Suprapubic skin (tissue), 4 donors: ENCODE measurements at regions not wholly inside any gene's neighbourhood (a gene's known extent, or its start where the extent isn't known, plus 50 kb on each side); places are given as distances from the start of the nearest gene placed in this dataset.
"Not testable (repeated sequence)": the region's sequence is repeated elsewhere in the genome, so short reads cannot be mapped to it uniquely, and the experiment has no call there.

Experiments used
- DNase-seq, 2 donors: peaks; one replicate each; pipeline ENCODE4 v3.0.0-alpha.2; 2019; ENCODE audit warnings: low spot score in 2 of 2
- H3K27ac ChIP-seq: fragments of 200-600 bp; sonication (generic); one replicate; pipeline ENCODE4 v1.5.1; 2019
- H3K27me3 ChIP-seq: fragments of 200-600 bp; sonication (generic); one replicate; pipeline ENCODE4 v1.5.1; 2019
- H3K36me3 ChIP-seq: fragments of 200-600 bp; sonication (generic); one replicate; pipeline ENCODE4 v1.5.1; 2019
- H3K4me1 ChIP-seq: fragments of 200-600 bp; sonication (generic); one replicate; pipeline ENCODE4 v1.5.1; 2019
- H3K4me3 ChIP-seq: fragments of 200-600 bp; sonication (generic); one replicate; pipeline ENCODE4 v1.5.1; 2019; ENCODE audit warnings: mild to moderate bottlenecking
- H3K9me3 ChIP-seq: fragments of 200-600 bp; sonication (generic); one replicate; pipeline ENCODE4 v1.5.1; 2019
- CTCF ChIP-seq, 2 donors: fragments of 200-600 bp in 1 of 2; fragments of 450-650 bp in 1 of 2; sonication (generic) in 1 of 2; IDR thresholded peaks; one replicate each; pipeline ENCODE4 v1.5.1; 2016 to 2019; ENCODE audit warnings: antibody characterized with exemption in 2 of 2, mild to moderate bottlenecking in 1 of 2, moderate library complexity in 1 of 2
- EP300 ChIP-seq: sonication (generic); formaldehyde crosslinking; IDR thresholded peaks from one replicate; pipeline ENCODE4 v1.6.1; 2017; ENCODE audit warnings: antibody characterized with exemption
- POLR2A ChIP-seq, 2 donors: fragments of 450-650 bp; IDR thresholded peaks; one replicate each; pipeline ENCODE4 v1.6.1; 2017; ENCODE audit warnings: antibody characterized with exemption in 2 of 2, mild to moderate bottlenecking in 2 of 2, moderate library complexity in 2 of 2
- POLR2AphosphoS5 ChIP-seq, 3 donors: sonication (generic); formaldehyde crosslinking; IDR thresholded peaks; one replicate each; pipeline ENCODE4 v1.6.1; 2017; ENCODE audit warnings: antibody characterized with exemption in 3 of 3
- WGBS: methylation state at CpG from one replicate; pipeline ENCODE4 v1.1.5; 2018; 5-methylcytosine and 5-hydroxymethylcytosine counted together

GRCh38 chr5:138686668-138687067 lies 66.6 kb upstream of the CTNNA1 start:
- 62% methylated on average over 4 of the region's 4 CpGs for whole genome bisulfite sequencing
- Histone ChIP-seq H3K27ac (no peak overlapping the region), H3K27me3 (no peaks in the 10 kb centered on the region), H3K9me3 (no peaks in the 10 kb centered on the region), H3K36me3 (no peaks in the 10 kb centered on the region), H3K4me3 (no peak overlapping the region), H3K4me1 (no peaks in the 10 kb centered on the region)
- TF ChIP-seq EP300 (no peak), CTCF (IDR thresholded peaks at IDR 0.05) (no peak), POLR2AphosphoS5 (IDR thresholded peaks at IDR 0.05) (no peak), POLR2A (IDR thresholded peaks at IDR 0.05) (no peak)
- DNase-seq = no peak

GRCh38 chr5:138685193-138685745 lies 68.0 kb upstream of the CTNNA1 start:
- Histone ChIP-seq H3K27me3 (no peaks in the 10 kb centered on the region), H3K4me1 (no peaks in the 10 kb centered on the region), H3K27ac (no peak overlapping the region), H3K4me3 (no peak overlapping the region), H3K36me3 (no peaks in the 10 kb centered on the region), H3K9me3 (no peaks in the 10 kb centered on the region)
- 71% methylated on average over 2 of the region's 2 CpGs for WGBS
- no peak for DNase-seq
- TF ChIP-seq POLR2A (IDR thresholded peaks at IDR 0.05) (no peak), POLR2AphosphoS5 (IDR thresholded peaks at IDR 0.05) (no peak), EP300 (no peak), CTCF (IDR thresholded peaks at IDR 0.05) (no peak)

DNA sequence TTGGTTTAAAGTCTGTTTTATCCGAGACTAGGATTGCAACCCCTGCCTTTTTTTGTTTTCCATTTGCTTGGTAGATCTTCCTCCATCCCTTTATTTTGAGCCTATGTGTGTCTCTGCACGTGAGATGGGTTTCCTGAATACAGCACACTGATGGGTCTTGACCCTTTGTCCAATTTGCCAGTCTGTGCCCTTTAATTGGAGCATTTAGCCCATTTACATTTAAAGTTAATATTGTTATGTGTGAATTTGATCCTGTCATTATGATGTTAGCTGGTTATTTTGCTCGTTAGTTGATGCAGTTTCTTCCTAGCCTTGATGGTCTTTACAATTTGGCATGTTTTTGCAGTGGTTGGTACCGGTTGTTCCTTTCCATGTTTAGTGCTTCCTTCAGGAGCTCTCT lies 70.8 kb upstream of the CTNNA1 start:
- not testable (repeated sequence) for H3K4me3 ChIP-seq, H3K27me3 ChIP-seq, H3K27ac ChIP-seq, H3K4me1 ChIP-seq, H3K36me3 ChIP-seq, DNase-seq, H3K9me3 ChIP-seq
- 89% methylated on average over 3 of the region's 4 CpGs for WGBS

DNA sequence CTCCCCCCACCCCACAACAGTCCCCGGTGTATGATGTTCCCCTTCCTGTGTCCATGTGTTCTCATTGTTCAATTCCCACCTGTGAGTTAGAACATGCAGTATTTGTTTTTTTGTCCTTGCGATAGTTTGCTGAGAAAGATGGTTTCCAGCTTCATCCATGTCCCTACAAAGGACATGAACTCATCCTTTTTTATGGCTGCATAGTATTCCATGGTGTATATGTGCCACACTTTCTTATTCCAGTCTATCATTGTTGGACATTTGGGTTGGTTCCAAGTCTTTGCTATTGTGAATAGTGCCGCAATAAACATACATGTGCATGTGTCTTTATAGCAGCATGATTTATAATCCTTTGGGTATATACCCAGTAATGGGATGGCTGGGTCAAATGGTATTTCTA lies 74.4 kb upstream of the CTNNA1 start:
- not testable (repeated sequence) for H3K4me1 ChIP-seq
- 97% methylated on average over 3 of the region's 3 CpGs for WGBS

DNA sequence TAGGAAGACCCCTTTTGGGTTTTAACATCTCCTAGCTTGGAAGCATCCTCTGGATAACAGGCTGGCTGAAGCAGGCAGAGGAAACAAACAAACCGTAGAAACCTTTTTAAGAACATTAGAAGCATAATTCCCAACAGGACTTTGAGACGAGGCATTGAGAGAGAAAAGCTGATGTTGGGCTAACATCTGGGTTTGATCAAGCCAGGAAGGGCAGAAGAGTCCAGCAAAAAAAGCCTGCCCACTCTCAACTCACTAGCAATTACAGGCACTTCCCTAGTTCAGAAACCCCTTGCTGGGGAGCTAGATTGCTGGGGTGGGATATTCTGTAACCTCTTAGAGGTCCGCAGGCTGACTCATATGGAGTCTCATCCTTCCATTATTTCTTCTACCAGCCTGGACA lies 75.4 kb upstream of the CTNNA1 start:
- no peak overlapping the region for H3K27ac ChIP-seq
- DNase-seq = no peak
- no peaks in the 10 kb centered on the region for H3K4me1 ChIP-seq
- H3K9me3 ChIP-seq = no peaks in the 10 kb centered on the region
- H3K36me3 ChIP-seq = no peaks in the 10 kb centered on the region
- no peak for TF ChIP-seq EP300
- TF ChIP-seq POLR2A (IDR thresholded peaks at IDR 0.05) = no peak
- no peak for TF ChIP-seq POLR2AphosphoS5 (IDR thresholded peaks at IDR 0.05)
- no peak for TF ChIP-seq CTCF (IDR thresholded peaks at IDR 0.05)
- H3K4me3 ChIP-seq = no peak overlapping the region
- 65% methylated on average over 3 of the region's 3 CpGs for WGBS
- H3K27me3 ChIP-seq = no peaks in the 10 kb centered on the region

More for the DNA sequence above, 74.4 kb upstream of the CTNNA1 start:
- H3K27ac ChIP-seq, H3K27me3 ChIP-seq, H3K36me3 ChIP-seq, H3K9me3 ChIP-seq, DNase-seq, H3K4me3 ChIP-seq: not testable (repeated sequence)

GRCh38 chr5:138676556-138677193 lies 76.5 kb upstream of the CTNNA1 start:
- Histone ChIP-seq H3K4me1 (no peaks in the 10 kb centered on the region), H3K9me3 (no peaks in the 10 kb centered on the region), H3K36me3 (no peaks in the 10 kb centered on the region), H3K4me3 (no peak overlapping the region), H3K27me3 (no peaks in the 10 kb centered on the region), H3K27ac (no peak overlapping the region)
- DNase-seq = no peak
- no peak for TF ChIP-seq POLR2AphosphoS5 (IDR thresholded peaks at IDR 0.05)
- no peak for TF ChIP-seq POLR2A (IDR thresholded peaks at IDR 0.05)
- no peak for TF ChIP-seq EP300
- no peak for TF ChIP-seq CTCF (IDR thresholded peaks at IDR 0.05)
- 55% methylated on average over 4 of the region's 4 CpGs for WGBS
